ENCODE measurements at regions not wholly inside any gene's neighbourhood (a gene's known extent, or its start where the extent isn't known, plus 50 kb on each side); places are given as distances from the start of the nearest gene placed in this dataset.
"Not testable (repeated sequence)": the region's sequence is repeated elsewhere in the genome, so short reads cannot be mapped to it uniquely, and the experiment has no call there.

DNA sequence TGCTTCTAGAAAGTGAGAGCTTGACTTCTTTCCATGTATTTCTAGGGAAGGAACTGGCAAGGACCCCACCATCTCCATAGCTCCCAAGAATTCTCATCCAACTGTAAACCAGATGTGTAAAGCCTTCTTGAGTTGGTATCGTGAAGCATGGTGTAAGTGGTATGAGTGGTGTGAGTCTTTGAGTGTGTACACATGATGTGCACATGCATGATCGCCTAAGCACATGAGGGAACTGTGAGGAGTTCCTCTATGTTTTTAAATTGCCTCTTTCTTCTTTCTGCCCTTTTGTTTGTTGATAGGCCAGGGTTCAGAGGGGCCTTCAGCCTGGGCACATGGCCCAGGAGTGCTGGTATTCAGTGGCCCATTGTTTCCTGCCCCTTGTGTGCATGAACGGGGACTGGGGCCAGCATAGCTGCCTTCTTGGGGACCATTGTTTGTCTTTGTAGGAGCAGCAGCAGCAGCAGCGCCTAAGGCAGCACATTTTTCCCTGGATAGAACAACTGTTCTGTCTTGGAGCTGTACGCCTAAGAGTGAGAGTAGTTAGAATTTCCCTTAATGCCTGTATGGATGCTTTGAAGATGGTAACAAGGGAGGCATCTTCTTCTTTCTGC lies 95.9 kb downstream of the SRGAP2 start:
- TF ChIP-seq, protein P1, sequence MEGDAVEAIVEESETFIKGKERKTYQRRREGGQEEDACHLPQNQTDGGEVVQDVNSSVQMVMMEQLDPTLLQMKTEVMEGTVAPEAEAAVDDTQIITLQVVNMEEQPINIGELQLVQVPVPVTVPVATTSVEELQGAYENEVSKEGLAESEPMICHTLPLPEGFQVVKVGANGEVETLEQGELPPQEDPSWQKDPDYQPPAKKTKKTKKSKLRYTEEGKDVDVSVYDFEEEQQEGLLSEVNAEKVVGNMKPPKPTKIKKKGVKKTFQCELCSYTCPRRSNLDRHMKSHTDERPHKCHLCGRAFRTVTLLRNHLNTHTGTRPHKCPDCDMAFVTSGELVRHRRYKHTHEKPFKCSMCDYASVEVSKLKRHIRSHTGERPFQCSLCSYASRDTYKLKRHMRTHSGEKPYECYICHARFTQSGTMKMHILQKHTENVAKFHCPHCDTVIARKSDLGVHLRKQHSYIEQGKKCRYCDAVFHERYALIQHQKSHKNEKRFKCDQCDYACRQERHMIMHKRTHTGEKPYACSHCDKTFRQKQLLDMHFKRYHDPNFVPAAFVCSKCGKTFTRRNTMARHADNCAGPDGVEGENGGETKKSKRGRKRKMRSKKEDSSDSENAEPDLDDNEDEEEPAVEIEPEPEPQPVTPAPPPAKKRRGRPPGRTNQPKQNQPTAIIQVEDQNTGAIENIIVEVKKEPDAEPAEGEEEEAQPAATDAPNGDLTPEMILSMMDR (IDR thresholded peaks at IDR 0.05; ENCODE audit: insufficient read depth, low read length, poor library complexity, severe bottlenecking), result not testable (repeated sequence)
- not testable (repeated sequence) for TF ChIP-seq EZH2phosphoT487 (conservative IDR thresholded peaks at IDR 0.05; ENCODE audit: low read length)

Data from SU-DHL-6 (cell line).